OCI-LY1 (cell line): ENCODE measurements at regions not wholly inside any gene's neighbourhood (a gene's known extent, or its start where the extent isn't known, plus 50 kb on each side); places are given as distances from the start of the nearest gene placed in this dataset.

Experiments used
- H2AFZ ChIP-seq: fragments of 200-600 bp; sonication (generic), shearing (Covaris generic); 2 replicates; pipeline ENCODE4 v1.6.0; 2014; ENCODE audit warnings: antibody characterized with exemption, mild to moderate bottlenecking, low read length
- H3F3A ChIP-seq: fragments of 200-600 bp; sonication (generic), shearing (Covaris generic); 2 replicates; pipeline ENCODE4 v1.6.0; 2014; ENCODE audit warnings: mild to moderate bottlenecking, antibody characterized with exemption, low read length, moderate library complexity; ENCODE audit not compliant: insufficient read depth
- H3K27ac ChIP-seq: fragments of 200-600 bp; sonication (generic); 2 replicates; pipeline ENCODE4 v1.5.1; 2014; ENCODE audit warnings: low read length, mixed run types, mild to moderate bottlenecking, low read depth; ENCODE audit not compliant: poor library complexity, severe bottlenecking
- H3K27me3 ChIP-seq: fragments of 200-600 bp; sonication (generic); 2 replicates; pipeline ENCODE4 v1.6.0; 2014; ENCODE audit warnings: antibody characterized with exemption, mild to moderate bottlenecking, low read length, moderate library complexity; ENCODE audit not compliant: insufficient read depth
- H3K36me3 ChIP-seq: fragments of 200-600 bp; sonication (generic); 2 replicates; pipeline ENCODE4 v1.6.1; 2014; ENCODE audit warnings: mild to moderate bottlenecking, antibody characterized with exemption, low read length, moderate library complexity, mixed read lengths; ENCODE audit not compliant: insufficient read depth
- H3K4me1 ChIP-seq: fragments of 200-600 bp; sonication (generic); 2 replicates; pipeline ENCODE4 v1.5.1; 2014; ENCODE audit warnings: mild to moderate bottlenecking, low read length, moderate library complexity; ENCODE audit not compliant: insufficient read depth, severe bottlenecking
- H3K4me2 ChIP-seq: fragments of 200-600 bp; sonication (generic), shearing (Covaris generic); 2 replicates; pipeline ENCODE4 v1.6.1; 2014; ENCODE audit warnings: low read length
- H3K4me3 ChIP-seq: fragments of 200-600 bp; sonication (generic); 2 replicates; pipeline ENCODE4 v1.5.1; 2014; ENCODE audit warnings: low read length, low read depth, mild to moderate bottlenecking, mixed read lengths; ENCODE audit not compliant: poor library complexity, severe bottlenecking
- H3K79me2 ChIP-seq: fragments of 200-600 bp; shearing (Covaris generic); 2 replicates; pipeline ENCODE4 v1.6.1; 2016; ENCODE audit warnings: mixed run types, low read length, mixed read lengths; ENCODE audit not compliant: insufficient read depth
- H3K9ac ChIP-seq: fragments of 200-600 bp; sonication (generic), shearing (Covaris generic); 2 replicates; pipeline ENCODE4 v1.6.1; 2014; ENCODE audit warnings: mild to moderate bottlenecking, low read length, mixed read lengths
- H3K9me2 ChIP-seq: fragments of 200-600 bp; sonication (generic), shearing (Covaris generic); 2 replicates; pipeline ENCODE4 v1.6.1; 2014; ENCODE audit warnings: low read depth, mild to moderate bottlenecking, low read length, mixed read lengths
- H3K9me3 ChIP-seq: fragments of 200-600 bp; shearing (Covaris generic); 2 replicates; pipeline ENCODE4 v1.6.1; 2014; ENCODE audit warnings: low read length, mixed read lengths
- H4K20me1 ChIP-seq: fragments of 200-600 bp; sonication (generic), shearing (Covaris generic); 2 replicates; pipeline ENCODE4 v1.6.0; 2016; ENCODE audit warnings: mild to moderate bottlenecking, low read length; ENCODE audit not compliant: insufficient read depth
- EZH2 ChIP-seq: fragments of 200-600 bp; sonication (generic), shearing (Covaris generic); IDR thresholded peaks from 2 replicates; pipeline ENCODE4 v1.8.0; 2017; ENCODE audit warnings: borderline replicate concordance, mixed run types, mild to moderate bottlenecking, antibody characterized with exemption, low read length, moderate library complexity, mixed read lengths
- TF ChIP-seq, protein P1 (sequence below): fragments of 200-600 bp; sonication (generic), shearing (Covaris generic); IDR thresholded peaks from 2 replicates; pipeline ENCODE4 v1.5.1; 2017; ENCODE audit warnings: mild to moderate bottlenecking, antibody characterized with exemption, low read length, moderate library complexity, mixed read lengths

DNA sequence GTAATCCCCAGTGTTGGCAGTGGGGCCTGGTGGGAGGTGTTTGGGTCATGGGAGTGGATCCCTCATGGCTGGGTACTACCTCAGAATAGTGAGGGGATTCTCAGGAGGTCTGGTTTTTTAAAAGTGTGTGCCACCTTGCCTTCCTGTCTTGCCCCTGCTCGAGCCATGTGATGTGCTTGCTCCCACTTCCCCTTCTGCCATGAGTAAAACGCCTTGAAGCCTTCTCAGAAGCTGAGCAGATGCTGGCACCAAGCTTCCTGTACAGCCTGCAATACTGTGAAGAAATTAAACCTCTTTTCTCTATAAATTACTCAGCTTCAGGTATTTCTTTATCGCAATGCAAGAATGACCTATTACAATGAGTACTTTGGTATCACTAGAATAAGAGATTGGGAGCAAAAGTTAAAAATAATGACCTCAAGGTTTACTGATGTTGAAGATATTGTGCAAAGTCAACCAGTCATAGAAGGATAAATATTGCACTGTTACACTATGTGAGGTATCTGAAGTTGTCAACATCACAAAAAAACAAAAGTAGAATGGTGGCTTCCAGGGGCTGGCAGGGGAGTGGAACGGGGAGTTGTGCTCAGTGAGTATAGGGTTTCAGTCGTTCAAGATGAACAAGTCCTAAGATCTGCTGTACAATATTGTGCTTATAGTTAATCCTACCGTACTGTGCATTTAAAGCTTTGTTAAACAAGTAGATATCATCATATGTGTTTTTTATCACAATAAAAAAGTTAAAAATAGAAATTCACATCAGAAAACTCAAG, 938.3 kb upstream of the CNTNAP5 start:
- H3K79me2 ChIP-seq: no peaks in the 10 kb centered on the region
- no peaks in the 10 kb centered on the region for H3K27me3 ChIP-seq
- H3K9me3 ChIP-seq: no peaks in the 10 kb centered on the region
- no peaks in the 10 kb centered on the region for H3K36me3 ChIP-seq
- H3F3A ChIP-seq: no peaks in the 10 kb centered on the region
- H3K4me3 ChIP-seq: no peak overlapping the region
- no peaks in the 10 kb centered on the region for H4K20me1 ChIP-seq
- no peaks in the 10 kb centered on the region for H3K9me2 ChIP-seq
- H3K4me1 ChIP-seq: no peaks in the 10 kb centered on the region
- no peak overlapping the region for H2AFZ ChIP-seq
- no peak overlapping the region for H3K9ac ChIP-seq
- no peak overlapping the region for H3K27ac ChIP-seq
- H3K4me2 ChIP-seq: no peak overlapping the region
- TF ChIP-seq, protein P1, sequence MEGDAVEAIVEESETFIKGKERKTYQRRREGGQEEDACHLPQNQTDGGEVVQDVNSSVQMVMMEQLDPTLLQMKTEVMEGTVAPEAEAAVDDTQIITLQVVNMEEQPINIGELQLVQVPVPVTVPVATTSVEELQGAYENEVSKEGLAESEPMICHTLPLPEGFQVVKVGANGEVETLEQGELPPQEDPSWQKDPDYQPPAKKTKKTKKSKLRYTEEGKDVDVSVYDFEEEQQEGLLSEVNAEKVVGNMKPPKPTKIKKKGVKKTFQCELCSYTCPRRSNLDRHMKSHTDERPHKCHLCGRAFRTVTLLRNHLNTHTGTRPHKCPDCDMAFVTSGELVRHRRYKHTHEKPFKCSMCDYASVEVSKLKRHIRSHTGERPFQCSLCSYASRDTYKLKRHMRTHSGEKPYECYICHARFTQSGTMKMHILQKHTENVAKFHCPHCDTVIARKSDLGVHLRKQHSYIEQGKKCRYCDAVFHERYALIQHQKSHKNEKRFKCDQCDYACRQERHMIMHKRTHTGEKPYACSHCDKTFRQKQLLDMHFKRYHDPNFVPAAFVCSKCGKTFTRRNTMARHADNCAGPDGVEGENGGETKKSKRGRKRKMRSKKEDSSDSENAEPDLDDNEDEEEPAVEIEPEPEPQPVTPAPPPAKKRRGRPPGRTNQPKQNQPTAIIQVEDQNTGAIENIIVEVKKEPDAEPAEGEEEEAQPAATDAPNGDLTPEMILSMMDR: no peak
- TF ChIP-seq EZH2: no peak

GRCh38 chr2:123091471-123091870, 933.6 kb upstream of the CNTNAP5 start:
- H4K20me1 ChIP-seq: no peaks in the 10 kb centered on the region
- TF ChIP-seq, protein P1: no peak
- TF ChIP-seq EZH2: no peak
- H3K36me3 ChIP-seq: no peaks in the 10 kb centered on the region

GRCh38 chr2:123093199-123093598, 931.9 kb upstream of the CNTNAP5 start:
- Histone ChIP-seq H3K4me2 (no peak overlapping the region), H3K9ac (no peak overlapping the region), H4K20me1 (no peaks in the 10 kb centered on the region), H3K36me3 (no peaks in the 10 kb centered on the region), H3K4me3 (no peak overlapping the region), H3K79me2 (no peaks in the 10 kb centered on the region), H3K4me1 (no peaks in the 10 kb centered on the region), H3K27ac (no peak overlapping the region), H3F3A (no peaks in the 10 kb centered on the region), H3K9me3 (no peaks in the 10 kb centered on the region), H3K9me2 (no peaks in the 10 kb centered on the region), H2AFZ (no peak overlapping the region), H3K27me3 (no peaks in the 10 kb centered on the region)
- TF ChIP-seq EZH2: no peak
- TF ChIP-seq, protein P1: no peak

More at GRCh38 chr2:123091471-123091870, 933.6 kb upstream of the CNTNAP5 start:
- H3K4me1 ChIP-seq: no peaks in the 10 kb centered on the region
- no peak overlapping the region for H3K9ac ChIP-seq
- H3F3A ChIP-seq: no peaks in the 10 kb centered on the region
- no peaks in the 10 kb centered on the region for H3K27me3 ChIP-seq
- H3K4me2 ChIP-seq: no peak overlapping the region
- H3K27ac ChIP-seq: no peak overlapping the region
- H3K9me3 ChIP-seq: no peaks in the 10 kb centered on the region
- no peak overlapping the region for H2AFZ ChIP-seq
- H3K4me3 ChIP-seq: no peak overlapping the region
- no peaks in the 10 kb centered on the region for H3K9me2 ChIP-seq
- H3K79me2 ChIP-seq: no peaks in the 10 kb centered on the region
